Stimulated activated CD8-positive, alpha-beta memory T cell treated with anti-CD3 and anti-CD28 coated beads, Interleukin-4, amount 100 ng/mL, for 48 hours (primary cell): ENCODE measurements at regions not wholly inside any gene's neighbourhood (a gene's known extent, or its start where the extent isn't known, plus 50 kb on each side); places are given as distances from the start of the nearest gene placed in this dataset.
"Not testable (repeated sequence)": the region's sequence is repeated elsewhere in the genome, so short reads cannot be mapped to it uniquely, and the experiment has no call there.

Experiments
- DNase-seq: peaks from one replicate; pipeline ENCODE4 v3.0.0-alpha.2; 2020

DNA sequence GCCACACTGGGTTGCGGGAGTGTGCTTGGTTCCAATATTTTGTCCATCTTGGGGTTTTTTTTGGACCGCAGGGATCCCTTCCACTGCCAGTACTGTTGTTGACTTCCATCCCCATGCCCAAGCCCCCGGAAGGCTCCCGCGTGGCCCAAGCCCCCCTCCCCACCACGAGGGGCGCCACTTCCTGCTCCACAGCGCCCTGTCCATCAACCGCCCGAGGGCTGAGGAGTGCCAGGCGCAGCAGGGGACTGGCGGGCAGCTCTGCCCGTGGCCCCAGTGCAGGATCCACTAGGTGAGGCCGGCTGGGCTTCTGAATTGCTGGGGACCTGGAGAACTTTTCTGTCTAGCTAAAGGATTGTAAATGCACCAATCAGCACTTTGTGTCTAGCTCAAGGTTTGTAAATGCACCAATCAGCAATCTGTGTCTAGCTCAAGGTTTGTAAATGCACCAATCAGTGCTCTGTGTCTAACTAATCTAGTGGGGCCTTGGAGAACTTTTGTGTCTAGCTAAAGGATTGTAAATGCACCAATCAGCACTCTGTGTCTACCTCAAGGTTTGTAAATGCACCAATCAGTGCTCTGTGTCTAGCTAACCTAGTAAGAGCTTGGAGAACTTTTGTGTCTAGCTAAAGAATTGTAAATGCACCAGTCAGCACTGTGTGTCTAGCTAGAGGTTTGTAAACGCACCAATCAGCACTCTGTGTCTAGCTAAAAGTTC lies 281.3 kb upstream of the CHAC2 start:
- DNase-seq, result not testable (repeated sequence)

DNA sequence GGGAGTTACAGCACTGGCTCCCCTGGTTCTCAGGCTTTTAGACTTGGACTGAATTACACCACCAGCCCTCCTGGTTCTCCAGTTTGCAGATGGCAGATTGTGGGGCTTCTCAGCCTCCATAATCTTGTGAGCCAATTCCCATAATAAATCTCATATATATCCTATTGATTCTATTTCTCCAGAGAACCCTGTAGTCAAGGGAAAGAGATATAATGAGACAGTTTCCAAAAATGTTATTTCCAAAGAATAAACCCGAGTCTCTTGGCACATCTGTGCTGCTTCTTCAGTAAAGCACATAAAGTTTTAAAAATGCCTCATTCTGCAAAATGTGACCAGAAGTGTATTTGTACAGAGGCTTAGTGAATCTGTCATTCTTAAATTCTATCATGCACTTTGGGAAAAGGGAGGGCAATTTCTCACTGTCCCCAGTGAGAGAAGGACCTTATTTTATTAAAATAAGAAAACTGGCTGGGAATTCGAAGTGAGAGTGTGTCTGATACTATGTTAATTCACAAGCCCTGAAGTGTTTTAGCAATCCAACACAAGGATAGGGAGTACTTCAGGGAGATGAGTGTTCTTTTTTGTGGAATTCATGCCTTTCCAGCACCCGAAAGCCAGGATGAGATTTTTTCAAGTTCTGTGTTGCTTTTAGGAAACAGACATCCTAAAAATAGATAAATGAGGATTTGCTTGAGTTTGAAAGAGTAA lies 282.4 kb upstream of the CHAC2 start:
- DNase-seq, result no peak

DNA sequence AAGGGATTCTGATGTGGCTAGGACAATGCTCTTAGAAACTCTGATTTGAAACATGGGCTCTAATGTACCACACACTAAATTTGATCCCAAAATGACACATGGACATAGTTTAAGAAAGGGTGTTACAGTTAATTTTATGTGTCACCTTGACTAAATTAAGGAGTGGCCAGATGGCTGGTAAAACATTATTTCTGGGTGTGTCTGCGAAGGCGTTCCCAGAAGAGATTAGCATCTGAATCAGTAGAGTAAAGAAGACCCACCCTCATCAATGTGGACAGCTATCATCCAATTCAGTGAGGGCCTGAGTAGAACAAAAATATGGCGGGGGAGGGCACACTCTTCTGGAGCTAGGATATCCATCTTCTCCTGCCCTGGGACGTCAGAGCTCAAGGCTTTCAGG lies 283.1 kb upstream of the CHAC2 start:
- no peak for DNase-seq

DNA sequence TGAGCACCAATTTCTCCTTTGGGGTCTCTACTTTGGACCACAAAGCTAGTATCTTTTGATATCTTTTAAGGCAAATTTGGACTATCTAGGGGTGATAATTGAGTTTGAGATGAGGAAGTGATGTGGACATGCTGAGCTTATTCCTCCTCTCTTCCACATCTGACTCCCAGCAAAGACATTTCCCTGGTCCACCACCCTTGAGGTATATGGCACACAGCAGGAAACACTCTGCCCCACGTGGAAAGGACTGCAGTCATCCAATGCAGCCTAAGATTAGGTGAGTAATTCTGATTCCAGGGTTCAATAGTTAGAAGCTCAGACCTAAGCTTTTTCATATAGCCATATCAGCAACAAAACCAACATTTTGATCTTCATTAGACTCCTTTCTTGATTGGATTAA lies 290.1 kb upstream of the CHAC2 start:
- no peak for DNase-seq

DNA sequence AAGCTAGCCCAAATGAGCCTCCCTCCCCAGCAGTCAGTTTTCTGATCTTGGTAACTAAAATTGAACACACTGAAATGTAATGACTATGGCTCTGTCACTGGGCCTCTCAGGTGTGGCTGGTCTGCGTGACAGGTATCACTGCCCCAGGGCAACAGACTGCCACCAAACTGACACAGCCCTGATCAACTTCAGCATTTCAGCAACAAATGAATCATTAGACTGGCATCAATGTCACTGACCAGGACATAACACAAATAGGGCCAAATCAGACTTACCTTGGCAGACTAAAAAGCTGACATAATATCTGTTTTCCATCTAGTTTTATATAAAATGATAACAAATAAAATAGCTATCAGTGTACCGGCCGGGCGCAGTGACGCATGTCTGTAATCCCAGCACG lies 290.8 kb upstream of the CHAC2 start:
- DNase-seq, result no peak

DNA sequence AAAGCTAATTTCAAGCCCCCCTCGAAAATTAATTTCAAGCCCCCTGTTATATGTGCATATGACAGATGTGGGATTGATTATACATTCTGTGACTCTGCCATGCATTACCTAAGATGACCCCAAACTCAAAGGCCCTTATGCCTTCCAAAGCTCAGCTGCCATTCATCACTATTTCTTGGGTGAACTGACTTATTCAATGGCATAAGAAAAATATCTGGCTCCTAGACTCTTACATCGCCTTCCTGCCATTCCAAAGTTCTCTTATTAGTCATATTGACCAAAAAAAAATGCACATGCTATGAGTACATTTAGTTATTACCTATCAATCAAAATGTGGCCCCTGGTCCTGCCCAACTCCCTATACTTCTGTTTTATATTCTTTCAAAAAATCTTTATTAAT lies 291.8 kb upstream of the CHAC2 start:
- no peak for DNase-seq

DNA sequence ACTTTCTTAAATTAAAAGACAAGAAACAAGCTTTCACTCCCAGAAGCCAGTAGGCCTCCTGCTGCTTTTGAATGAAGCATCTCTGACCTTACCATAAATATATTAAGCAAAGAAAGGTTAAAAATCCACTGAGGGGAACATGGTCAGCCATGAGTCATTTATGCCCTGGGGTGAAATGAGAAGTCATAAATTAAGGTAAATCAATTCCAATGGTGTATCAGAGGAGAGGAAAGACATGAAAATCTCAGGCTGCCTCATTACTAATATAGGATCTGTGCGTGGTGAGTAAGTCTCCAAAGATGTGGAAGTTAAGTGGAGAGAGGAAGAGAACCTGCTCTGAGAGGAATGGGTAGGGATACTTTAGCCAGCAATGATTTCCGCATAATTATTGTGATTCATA lies 292.3 kb upstream of the CHAC2 start:
- no peak for DNase-seq

DNA sequence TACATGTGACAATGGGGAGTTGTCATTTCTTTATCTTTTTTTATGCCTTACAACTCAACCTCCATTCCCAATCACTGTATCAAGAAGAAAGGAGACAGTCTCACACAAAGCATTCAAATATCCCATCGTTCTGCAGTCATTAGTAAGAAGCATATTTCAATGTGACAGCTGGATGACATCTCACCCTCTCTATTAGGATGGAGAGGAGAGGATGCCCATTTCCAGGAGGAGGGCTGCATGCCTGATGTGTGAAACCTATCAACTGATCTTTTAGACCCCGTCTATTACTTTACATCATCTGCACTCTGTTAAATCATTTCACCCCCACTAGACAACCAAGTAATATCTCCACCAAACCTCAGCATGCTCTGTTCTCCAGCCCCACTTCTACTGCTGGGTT lies 292.7 kb upstream of the CHAC2 start:
- DNase-seq, result no peak

DNA sequence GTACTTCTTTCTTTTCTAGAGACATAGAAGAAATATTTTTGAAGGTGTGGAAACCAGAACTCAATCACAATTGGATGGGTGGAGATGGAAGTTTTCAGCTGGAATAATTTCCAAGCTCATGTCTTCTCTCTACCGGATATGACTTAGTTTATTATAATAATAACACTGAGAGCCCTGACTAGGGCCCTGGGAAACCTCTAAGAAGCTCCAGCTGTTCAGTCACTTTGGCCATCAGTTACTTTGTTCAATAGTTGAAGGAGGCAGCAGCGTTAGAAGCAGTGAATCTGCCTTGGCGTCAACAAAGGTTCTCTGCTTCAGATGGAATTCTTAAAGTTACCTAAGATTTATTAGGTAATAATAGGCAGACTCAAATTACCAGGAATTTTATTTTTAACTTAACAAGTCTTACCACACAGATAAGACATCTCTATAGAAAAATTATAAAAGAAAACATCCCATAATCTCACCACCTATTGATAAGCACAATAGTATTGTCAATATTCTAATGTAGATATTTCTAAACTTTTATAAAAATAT lies 293.8 kb upstream of the CHAC2 start:
- DNase-seq, result no peak

DNA sequence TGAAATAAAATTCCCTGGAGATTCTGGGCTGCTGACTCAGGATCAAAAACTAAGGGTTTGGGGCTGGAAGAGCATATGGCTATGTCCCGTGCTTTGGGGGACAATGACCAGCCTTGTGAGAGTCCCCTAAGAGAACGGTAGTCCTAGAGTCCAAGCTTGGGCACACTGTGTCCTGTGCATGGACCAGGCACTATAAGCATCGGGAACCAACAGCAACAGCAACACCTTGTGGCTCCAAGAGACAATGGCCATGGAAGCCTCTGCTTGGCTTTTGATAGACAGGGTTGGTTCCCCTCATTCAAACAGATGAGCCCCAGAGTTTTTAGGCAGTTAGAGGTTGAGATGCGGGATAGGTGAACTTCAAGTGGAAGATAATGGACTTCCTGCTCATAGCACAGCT lies 294.4 kb upstream of the CHAC2 start:
- no peak for DNase-seq

DNA sequence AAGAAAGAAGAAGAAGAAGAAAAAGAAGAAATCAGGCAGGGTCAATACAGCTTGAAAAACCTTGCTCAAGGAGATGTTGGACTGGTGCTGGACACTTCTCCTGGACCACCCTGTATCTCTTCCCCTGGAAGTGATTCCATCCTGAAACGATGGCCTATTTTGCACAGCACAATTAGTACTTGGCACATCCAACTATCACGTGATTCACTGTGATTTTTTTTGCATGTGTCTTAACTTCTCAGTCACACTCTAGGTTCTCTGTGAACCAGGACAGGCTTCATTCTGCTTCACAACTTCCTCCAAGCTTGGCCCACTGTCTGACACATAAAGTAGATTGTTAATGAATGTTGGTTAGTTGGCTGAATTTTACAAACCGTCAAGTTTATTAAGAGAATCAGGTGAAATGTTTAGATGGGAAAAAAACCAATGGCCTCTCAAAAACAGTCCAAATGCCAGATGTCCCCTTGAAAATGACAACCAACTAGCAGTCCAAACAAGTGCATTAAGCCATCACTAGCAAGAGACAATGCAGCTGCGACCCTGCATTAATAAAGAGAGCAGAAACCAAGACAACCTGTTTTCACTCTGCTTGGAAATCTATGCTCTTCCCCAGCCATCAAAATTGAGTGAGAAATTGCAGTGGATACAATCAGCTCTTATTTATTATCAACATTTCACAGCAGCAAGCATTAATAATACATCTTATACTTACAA lies 300.0 kb upstream of the CHAC2 start:
- no peak for DNase-seq

DNA sequence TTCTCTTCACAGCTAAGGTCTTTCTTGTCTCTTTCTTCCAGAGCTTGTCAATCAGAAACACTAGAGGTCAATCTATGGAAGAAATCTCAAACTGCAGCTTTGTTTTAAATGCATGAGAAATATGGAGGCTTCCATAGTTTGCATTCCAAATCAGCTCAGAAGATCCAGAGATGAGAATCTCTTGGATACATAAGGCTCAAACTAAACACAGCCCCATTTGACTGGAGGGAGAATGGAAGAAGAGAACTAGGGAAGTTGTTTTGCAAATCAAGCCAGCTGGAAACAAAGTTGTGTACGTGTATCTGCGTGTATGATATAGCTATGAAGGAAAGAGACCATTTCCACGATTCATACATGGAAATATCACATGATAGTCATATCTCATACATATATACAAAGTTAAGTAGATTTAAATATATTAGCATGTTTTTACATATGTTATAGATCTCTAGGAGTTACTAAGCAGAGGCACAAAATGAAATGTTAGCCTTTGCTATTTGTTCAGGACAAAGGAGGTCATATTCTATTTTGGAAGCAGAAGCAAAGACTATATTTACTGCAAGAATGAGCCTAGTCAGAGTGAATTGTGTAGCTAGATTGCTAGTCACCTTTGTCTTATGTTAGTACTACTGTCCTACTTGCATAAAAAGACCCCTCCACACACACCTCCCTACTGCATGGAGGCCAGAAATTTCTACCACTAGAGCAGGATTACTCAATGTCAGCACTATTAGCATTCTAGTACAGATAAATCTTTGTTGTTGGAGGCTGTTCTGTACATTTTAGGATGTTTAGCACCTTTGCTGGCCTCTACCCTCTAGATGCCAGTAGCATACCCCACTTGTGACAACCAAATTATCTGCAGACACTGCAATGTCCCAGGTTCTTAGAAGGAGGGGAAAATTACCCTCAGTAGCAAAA lies 303.5 kb upstream of the CHAC2 start:
- no peak for DNase-seq

DNA sequence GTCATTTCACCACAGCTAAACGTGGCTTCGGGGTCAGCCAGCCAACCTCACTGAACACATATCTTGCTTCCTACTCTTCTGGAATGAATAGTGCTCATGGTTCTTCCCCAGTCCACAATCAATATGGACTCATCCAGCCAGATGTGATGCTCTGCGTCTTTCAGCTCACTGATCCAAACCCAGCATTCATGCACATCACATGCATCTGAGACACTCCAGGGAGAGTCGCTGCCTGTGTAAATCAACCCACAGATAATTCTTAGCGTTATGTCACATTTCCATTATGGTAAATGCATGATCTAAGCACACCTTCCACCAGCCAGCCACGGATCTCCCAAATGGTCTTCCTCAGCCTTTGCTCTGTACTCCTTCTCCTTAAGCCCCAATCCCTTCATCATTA lies 306.7 kb upstream of the CHAC2 start:
- DNase-seq, result no peak

DNA sequence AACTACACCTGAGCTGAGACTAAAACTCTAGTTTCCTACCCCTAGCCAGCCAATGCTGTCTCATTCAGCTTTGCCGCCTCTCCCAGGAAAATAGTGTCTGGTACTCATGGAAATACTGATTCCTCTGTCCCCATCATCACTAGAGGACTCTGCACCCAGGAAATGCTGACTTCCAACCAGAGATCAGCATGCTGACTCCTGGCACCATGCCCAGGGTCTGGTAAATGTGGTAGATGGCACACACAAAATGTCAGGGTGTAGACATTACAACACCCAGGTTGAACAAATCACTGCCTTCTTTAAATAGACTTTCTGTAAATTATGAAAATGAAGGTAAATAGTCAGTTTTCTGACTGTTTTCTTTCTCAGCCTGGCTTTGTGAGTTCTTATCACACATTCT lies 307.3 kb upstream of the CHAC2 start:
- no peak for DNase-seq

DNA sequence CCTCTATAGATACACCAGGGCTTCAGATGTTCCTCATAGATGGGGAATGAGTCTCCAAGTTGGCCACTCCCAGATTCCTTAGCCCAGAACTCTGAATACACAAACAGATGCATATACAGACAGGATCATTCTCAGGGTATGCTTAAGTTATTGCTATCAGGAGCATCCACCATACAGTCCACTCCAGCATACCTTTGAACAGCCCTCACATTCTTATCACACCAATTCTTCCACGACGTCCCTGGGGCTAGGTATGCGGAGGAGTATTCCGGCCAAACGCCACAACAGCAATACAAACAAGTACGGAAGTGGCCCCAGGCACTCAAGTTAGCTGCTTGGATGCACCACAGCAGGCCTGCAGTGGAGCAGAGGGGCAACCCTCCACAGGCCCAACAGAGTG lies 312.5 kb upstream of the CHAC2 start:
- no peak for DNase-seq

DNA sequence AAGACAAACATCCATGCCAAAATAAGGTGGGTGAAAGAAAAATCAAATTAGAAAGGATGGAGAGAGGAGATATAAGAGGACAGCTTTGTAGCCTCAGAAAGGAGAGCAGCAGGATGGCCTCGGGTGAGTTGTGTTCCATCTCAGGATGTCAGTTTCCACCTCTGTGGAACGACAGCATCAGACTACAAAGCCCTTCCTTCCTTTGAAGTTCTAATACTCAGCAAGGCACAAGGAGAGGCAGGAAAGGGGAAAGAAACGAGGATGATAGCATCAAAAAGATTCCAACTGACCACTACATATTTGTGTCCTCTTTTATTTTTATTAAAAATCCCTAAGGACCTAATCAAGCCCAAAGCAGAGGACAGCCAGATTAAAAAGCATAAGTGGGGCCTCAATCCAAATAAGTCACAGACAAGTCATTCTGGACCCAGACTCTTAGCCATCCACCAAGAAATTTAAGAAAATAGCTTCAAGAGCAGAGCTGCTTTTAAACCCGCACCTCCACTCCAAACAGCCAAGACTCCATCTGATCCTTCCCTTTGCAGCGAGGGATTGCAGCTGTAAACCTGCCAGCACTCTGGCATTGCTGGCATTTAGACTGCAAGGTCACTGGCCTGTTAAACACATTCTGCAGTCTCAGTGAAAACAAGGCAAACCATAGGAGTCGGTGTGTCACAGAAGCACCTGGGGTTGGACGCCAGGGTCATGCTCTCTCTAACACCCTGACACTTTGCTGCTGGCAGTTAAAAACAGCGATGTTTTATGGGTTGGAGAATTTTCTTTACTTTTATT lies 314.5 kb upstream of the CHAC2 start:
- DNase-seq, result no peak

DNA sequence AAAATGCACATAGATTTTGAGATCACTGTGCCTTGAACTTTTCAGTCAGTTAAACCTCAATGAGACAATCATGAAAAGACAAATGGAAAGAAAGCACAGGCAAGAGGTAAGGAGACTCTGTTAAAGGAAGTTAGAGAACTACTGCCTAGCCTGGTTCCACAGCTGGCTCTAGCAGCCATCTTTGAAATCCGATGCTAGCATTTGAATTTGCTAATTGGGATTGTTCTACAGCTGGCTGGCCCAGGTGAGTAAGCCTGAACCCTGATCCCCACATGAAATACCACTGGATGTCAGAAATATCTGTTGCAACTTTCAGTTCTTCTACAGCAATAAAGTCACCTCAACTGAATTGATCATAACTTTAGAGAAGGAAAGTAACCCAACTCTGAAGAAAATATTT lies 315.2 kb upstream of the CHAC2 start:
- DNase-seq, result no peak

DNA sequence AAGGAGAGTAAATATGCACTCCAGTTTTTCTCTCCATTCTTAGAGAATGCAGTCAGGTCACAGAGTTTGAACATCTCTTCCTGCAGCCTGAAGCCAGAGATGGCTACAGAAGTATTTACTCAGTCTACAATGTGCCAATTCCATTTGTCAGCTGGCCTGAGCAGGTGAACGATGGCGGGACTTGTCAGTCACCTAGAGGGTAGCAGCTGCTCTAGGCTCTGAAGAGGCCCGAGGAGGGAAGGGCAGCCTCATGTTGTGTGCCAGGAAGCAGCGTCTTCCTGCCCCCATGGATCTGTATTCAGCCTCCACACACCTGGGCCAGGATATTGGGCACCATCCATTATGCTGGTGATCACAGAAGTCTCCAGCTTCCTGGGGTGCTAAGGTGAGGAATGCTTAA lies 316.7 kb upstream of the CHAC2 start:
- DNase-seq, result no peak

DNA sequence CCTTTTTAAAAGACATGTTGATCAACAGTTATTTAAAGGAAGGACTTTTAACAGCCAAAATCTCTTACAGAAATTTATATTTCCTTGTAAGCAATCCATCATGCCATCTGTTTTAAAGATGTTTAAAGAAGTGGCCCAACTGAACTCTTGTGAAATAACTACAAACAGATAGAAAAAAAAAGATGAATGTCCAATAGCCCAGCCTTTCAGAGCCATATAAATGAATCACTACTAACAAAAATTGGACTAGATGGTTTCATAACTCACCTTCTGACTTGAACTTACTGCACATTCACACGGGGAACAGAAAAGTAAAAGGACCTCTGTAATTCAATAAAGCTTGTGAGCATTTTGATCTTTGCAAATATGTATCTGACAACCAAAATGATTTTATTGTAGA lies 319.0 kb upstream of the CHAC2 start:
- no peak for DNase-seq

DNA sequence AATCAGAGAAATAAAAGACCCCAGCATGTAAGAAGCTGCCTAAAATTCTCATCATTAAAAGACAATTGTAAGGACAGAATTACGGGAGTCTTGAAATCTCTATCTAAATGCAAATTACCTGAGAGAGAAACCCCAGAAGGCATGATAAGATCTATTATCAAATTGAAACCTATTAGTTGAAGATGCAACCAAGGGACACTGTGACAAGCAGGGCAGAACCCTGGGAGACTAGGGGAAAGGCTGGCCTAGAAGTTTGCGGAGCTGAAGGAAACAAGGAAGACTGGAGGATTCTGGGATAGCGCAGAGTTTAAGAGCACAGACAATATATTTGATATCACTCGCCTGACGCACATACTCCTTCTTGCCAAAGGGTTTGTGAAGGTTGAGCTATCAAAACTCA lies 319.5 kb upstream of the CHAC2 start:
- no peak for DNase-seq

DNA sequence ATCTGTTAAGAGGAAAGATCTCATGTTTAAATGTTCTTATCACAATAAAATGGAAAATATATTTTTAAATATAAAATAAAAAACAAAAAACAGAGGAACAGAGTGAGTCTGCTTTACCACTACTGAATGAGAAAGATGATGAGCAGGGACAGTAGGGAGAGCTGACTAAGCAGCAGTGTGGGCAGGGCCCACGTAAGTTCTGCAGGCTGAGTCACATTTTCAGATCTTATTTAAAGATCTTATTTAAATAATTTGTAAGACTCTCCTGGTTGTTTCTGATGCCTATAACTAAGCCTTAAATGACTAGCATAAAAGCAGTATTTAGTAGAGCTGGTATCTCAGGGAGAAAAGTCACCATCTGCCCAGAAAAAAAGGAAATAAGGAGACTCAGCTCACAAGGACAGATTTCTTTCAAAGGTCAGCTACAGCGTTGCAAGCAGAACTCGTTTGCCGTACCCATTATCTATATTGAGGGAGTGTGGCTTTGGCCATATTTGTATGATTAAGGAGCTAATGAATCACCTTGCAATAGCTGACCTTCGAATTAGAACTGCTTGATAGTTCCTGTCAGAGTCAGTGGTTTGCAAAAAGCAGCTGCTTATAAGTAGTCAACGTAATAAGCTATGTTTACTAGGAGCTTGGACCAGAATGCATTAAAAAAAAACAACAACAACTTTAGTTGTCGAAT lies 322.1 kb upstream of the CHAC2 start:
- no peak for DNase-seq
